ENCODE measurements at regions not wholly inside any gene's neighbourhood (a gene's known extent, or its start where the extent isn't known, plus 50 kb on each side); places are given as distances from the start of the nearest gene placed in this dataset.

GRCh38 chr7:46940178-46940577 lies 641.7 kb downstream of the TNS3 start:
- TF ChIP-seq, protein P1, sequence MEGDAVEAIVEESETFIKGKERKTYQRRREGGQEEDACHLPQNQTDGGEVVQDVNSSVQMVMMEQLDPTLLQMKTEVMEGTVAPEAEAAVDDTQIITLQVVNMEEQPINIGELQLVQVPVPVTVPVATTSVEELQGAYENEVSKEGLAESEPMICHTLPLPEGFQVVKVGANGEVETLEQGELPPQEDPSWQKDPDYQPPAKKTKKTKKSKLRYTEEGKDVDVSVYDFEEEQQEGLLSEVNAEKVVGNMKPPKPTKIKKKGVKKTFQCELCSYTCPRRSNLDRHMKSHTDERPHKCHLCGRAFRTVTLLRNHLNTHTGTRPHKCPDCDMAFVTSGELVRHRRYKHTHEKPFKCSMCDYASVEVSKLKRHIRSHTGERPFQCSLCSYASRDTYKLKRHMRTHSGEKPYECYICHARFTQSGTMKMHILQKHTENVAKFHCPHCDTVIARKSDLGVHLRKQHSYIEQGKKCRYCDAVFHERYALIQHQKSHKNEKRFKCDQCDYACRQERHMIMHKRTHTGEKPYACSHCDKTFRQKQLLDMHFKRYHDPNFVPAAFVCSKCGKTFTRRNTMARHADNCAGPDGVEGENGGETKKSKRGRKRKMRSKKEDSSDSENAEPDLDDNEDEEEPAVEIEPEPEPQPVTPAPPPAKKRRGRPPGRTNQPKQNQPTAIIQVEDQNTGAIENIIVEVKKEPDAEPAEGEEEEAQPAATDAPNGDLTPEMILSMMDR (IDR thresholded peaks at IDR 0.05; ENCODE audit: low read depth, low read length), result no peak
- no peak overlapping the region for H3K4me3 ChIP-seq (replicated peaks in 1 of 2; ENCODE audit: low read depth in 2 of 2, low read length in 2 of 2)
- DNase-seq (ENCODE audit: low read depth in 2 of 2), result no peak

- DNase-seq (ENCODE audit: low read depth in 2 of 2), result no peak
- no peak overlapping the region for H3K4me3 ChIP-seq (replicated peaks in 1 of 2; ENCODE audit: low read depth in 2 of 2, low read length in 2 of 2)
- TF ChIP-seq, protein P1 (IDR thresholded peaks at IDR 0.05; ENCODE audit: low read depth, low read length), result no peak
Observed at GRCh38 chr7:46939558-46939957, 642.4 kb downstream of the TNS3 start.

DNA sequence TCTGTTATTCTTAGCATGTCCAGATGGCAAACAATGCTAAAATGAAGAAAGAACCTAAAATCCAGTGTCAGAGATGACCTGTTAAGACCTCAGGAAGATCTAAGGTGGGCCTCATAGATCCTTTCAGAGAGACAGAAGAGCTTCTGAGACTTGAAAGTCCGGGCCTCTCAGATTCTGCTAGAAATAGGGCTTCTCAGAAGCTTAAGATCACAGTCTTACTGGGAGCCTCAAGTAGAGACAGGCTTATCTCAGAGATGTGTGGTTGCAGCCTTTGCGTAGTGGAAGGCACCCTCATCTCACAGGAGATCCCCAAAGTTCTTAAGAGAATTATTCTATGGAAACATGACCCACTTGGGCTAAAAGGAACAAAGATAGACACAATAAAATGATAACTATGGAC lies 642.8 kb downstream of the TNS3 start:
- DNase-seq (ENCODE audit: low read depth in 2 of 2), result no peak
- TF ChIP-seq, protein P1 (IDR thresholded peaks at IDR 0.05; ENCODE audit: low read depth, low read length), result no peak
- no peak overlapping the region for H3K4me3 ChIP-seq (replicated peaks in 1 of 2; ENCODE audit: low read depth in 2 of 2, low read length in 2 of 2)

- H3K4me3 ChIP-seq (replicated peaks in 1 of 2; ENCODE audit: low read depth in 2 of 2, low read length in 2 of 2), result no peak overlapping the region
- DNase-seq (ENCODE audit: low read depth in 2 of 2), result no peak
- TF ChIP-seq, protein P1 (IDR thresholded peaks at IDR 0.05; ENCODE audit: low read depth, low read length), result no peak
Observed at GRCh38 chr7:46937826-46938225, 644.1 kb downstream of the TNS3 start.

- no peak overlapping the region for H3K4me3 ChIP-seq (replicated peaks in 1 of 2; ENCODE audit: low read depth in 2 of 2, low read length in 2 of 2)
- peak; percentile 34 to 63 for DNase-seq (ENCODE audit: low read depth in 2 of 2)
- TF ChIP-seq, protein P1 (IDR thresholded peaks at IDR 0.05; ENCODE audit: low read depth, low read length), result no peak
Observed at GRCh38 chr7:46934198-46934825, 647.6 kb downstream of the TNS3 start.

DNA sequence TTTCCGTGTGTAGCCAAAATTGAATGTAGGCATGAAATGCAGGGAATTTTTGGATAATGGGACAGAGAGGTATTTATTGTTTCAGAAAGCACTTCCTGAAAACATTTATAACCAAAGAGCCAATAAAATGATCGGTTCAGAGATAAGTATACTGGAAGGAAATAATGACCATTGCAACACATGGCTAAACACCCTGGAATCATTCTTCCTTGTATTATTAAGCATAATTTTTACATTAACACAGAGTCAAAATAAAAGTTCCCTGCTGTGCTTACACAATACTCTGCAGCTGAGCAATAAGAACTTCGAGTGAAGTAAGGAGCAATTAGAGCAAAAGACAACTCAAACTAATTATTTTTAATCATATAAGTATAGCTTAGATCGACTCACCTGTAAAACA lies 648.3 kb downstream of the TNS3 start:
- DNase-seq (ENCODE audit: low read depth in 2 of 2), result peak; percentile 45 to 69
- TF ChIP-seq, protein P1 (IDR thresholded peaks at IDR 0.05; ENCODE audit: low read depth, low read length), result no peak
- no peak overlapping the region for H3K4me3 ChIP-seq (replicated peaks in 1 of 2; ENCODE audit: low read depth in 2 of 2, low read length in 2 of 2)
